ENCODE measurements at regions not wholly inside any gene's neighbourhood (a gene's known extent, or its start where the extent isn't known, plus 50 kb on each side); places are given as distances from the start of the nearest gene placed in this dataset.
"Not testable (repeated sequence)": the region's sequence is repeated elsewhere in the genome, so short reads cannot be mapped to it uniquely, and the experiment has no call there.

- TF ChIP-seq CTCF (conservative IDR thresholded peaks at IDR 0.05); ZFX (IDR thresholded peaks at IDR 0.05): not testable (repeated sequence)
These were observed 872.5 kb upstream of the ARRDC3 start for GRCh38 chr5:92255605-92256004.
